ENCODE measurements at regions not wholly inside any gene's neighbourhood (a gene's known extent, or its start where the extent isn't known, plus 50 kb on each side); places are given as distances from the start of the nearest gene placed in this dataset.

- no peak for TF ChIP-seq CTCF (IDR thresholded peaks at IDR 0.05; ENCODE audit: low read depth, low read length, missing control alignments)
- no peak for DNase-seq (ENCODE audit: extremely low read depth, low read depth)
- H3K4me3 ChIP-seq (replicated peaks; ENCODE audit: low read depth, low read length), result no peak overlapping the region
Observed at GRCh38 chr10:31268444-31269303, 50.3 kb upstream of the ZEB1 start.

All from HFF-Myc (cell line).